NCI-H1105 (cell line): ENCODE measurements at regions not wholly inside any gene's neighbourhood (a gene's known extent, or its start where the extent isn't known, plus 50 kb on each side); places are given as distances from the start of the nearest gene placed in this dataset.

Source experiments
- DNase-seq: peaks from one replicate; lab custom pipeline; 2025; lab: John Stamatoyannopoulos, UW

- DNase-seq, result no peak
Observed at GRCh38 chr7:16004702-16005101, 318.2 kb upstream of the MEOX2 start.

- no peak for DNase-seq
Observed at GRCh38 chr7:16001477-16001876, 315.0 kb upstream of the MEOX2 start.

GRCh38 chr7:15998617-15999016 lies 312.1 kb upstream of the MEOX2 start:
- DNase-seq, result no peak

- no peak for DNase-seq
Observed at GRCh38 chr7:15995027-15995426, 308.5 kb upstream of the MEOX2 start.

- no peak for DNase-seq
Observed at GRCh38 chr7:15989194-15989593, 302.7 kb upstream of the MEOX2 start.

GRCh38 chr7:15985587-15986384 lies 299.3 kb upstream of the MEOX2 start:
- no peak for DNase-seq

GRCh38 chr7:15977663-15978062 lies 291.2 kb upstream of the MEOX2 start:
- DNase-seq, result no peak

- DNase-seq, result no peak
Observed at GRCh38 chr7:15972862-15973275, 286.4 kb upstream of the MEOX2 start.

- DNase-seq, result no peak
Observed at GRCh38 chr7:15967551-15967950, 281.1 kb upstream of the MEOX2 start.

GRCh38 chr7:15967121-15967520 lies 280.6 kb upstream of the MEOX2 start:
- no peak for DNase-seq

GRCh38 chr7:15963206-15963605 lies 276.7 kb upstream of the MEOX2 start:
- DNase-seq, result no peak

GRCh38 chr7:15954671-15955354 lies 268.3 kb upstream of the MEOX2 start:
- no peak for DNase-seq

GRCh38 chr7:15950299-15950698 lies 263.8 kb upstream of the MEOX2 start:
- DNase-seq, result no peak

GRCh38 chr7:15947754-15948153 lies 261.3 kb upstream of the MEOX2 start:
- DNase-seq, result no peak

GRCh38 chr7:15938115-15938514 lies 251.6 kb upstream of the MEOX2 start:
- no peak for DNase-seq

- no peak for DNase-seq
Observed at GRCh38 chr7:15937571-15937970, 251.1 kb upstream of the MEOX2 start.

- no peak for DNase-seq
Observed at GRCh38 chr7:15936991-15937390, 250.5 kb upstream of the MEOX2 start.

GRCh38 chr7:15932318-15932717 lies 245.8 kb upstream of the MEOX2 start:
- no peak for DNase-seq

GRCh38 chr7:15929411-15929810 lies 242.9 kb upstream of the MEOX2 start:
- DNase-seq, result no peak

- no peak for DNase-seq
Observed at GRCh38 chr7:15925608-15926007, 239.1 kb upstream of the MEOX2 start.

GRCh38 chr7:15924910-15925309 lies 238.4 kb upstream of the MEOX2 start:
- no peak for DNase-seq

GRCh38 chr7:15922002-15922401 lies 235.5 kb upstream of the MEOX2 start:
- no peak for DNase-seq

GRCh38 chr7:15921576-15921975 lies 235.1 kb upstream of the MEOX2 start:
- DNase-seq, result no peak

- no peak for DNase-seq
Observed at GRCh38 chr7:15920953-15921352, 234.5 kb upstream of the MEOX2 start.
